ENCODE measurements at regions not wholly inside any gene's neighbourhood (a gene's known extent, or its start where the extent isn't known, plus 50 kb on each side); places are given as distances from the start of the nearest gene placed in this dataset.

GRCh38 chr5:50302815-50303490 lies 138.1 kb downstream of the EMB start:
- TF ChIP-seq CTCF (IDR thresholded peaks at IDR 0.05) (no peak), POLR2AphosphoS5 (IDR thresholded peaks at IDR 0.05) (no peak), POLR2A (IDR thresholded peaks at IDR 0.05) (no peak), EP300 (IDR thresholded peaks at IDR 0.05) (no peak)
